NB4 (cell line): ENCODE measurements at regions not wholly inside any gene's neighbourhood (a gene's known extent, or its start where the extent isn't known, plus 50 kb on each side); places are given as distances from the start of the nearest gene placed in this dataset.

ENCODE experiments used
- CTCF ChIP-seq: IDR thresholded peaks from one replicate; pipeline ENCODE4 v1.5.1; 2012; ENCODE audit warnings: low read depth, low read length
- POLR2A ChIP-seq: IDR thresholded peaks from 2 replicates; pipeline ENCODE4 v1.6.1; 2011; ENCODE audit warnings: mild to moderate bottlenecking; ENCODE audit not compliant: insufficient read length; ENCODE audit errors: extremely low read depth
- TF ChIP-seq, protein P1 (sequence below): IDR thresholded peaks from 2 replicates; pipeline ENCODE4 v1.6.1; 2011; ENCODE audit warnings: low read depth, low read length

GRCh38 chr21:26686705-26687104, 113.6 kb upstream of the CYYR1 start:
- TF ChIP-seq CTCF (no peak), POLR2A (no peak)
- TF ChIP-seq, protein P1, sequence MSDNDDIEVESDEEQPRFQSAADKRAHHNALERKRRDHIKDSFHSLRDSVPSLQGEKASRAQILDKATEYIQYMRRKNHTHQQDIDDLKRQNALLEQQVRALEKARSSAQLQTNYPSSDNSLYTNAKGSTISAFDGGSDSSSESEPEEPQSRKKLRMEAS, result no peak
